GM23338 (cell line): ENCODE measurements at regions not wholly inside any gene's neighbourhood (a gene's known extent, or its start where the extent isn't known, plus 50 kb on each side); places are given as distances from the start of the nearest gene placed in this dataset.

Source experiments
- ATAC-seq: fragments of 200-7000 bp; cut with Tn5 transposase; 3 replicates; pipeline ENCODE4 v1.9.1; 2020
- DNase-seq: peaks from one replicate; pipeline ENCODE4 v3.0.0-alpha.2; 2015; ENCODE audit warnings: low spot score
- H2AFZ ChIP-seq: fragments of 200-600 bp; sonication (generic); 2 replicates; pipeline ENCODE4 v1.8.0; 2016; ENCODE audit warnings: antibody characterized with exemption, mild to moderate bottlenecking, moderate library complexity
- H3F3A ChIP-seq: fragments of 200-600 bp; sonication (generic); replicated peaks from 2 replicates; pipeline ENCODE4 v1.8.0; 2017; ENCODE audit warnings: antibody characterized with exemption, mixed run types, low read depth
- H3K27ac ChIP-seq: fragments of 200-600 bp; sonication (generic); 2 replicates; pipeline ENCODE4 v1.6.1; 2016; ENCODE audit warnings: low read depth
- H3K27me3 ChIP-seq: fragments of 200-600 bp; sonication (generic); 2 replicates; pipeline ENCODE4 v1.8.0; 2016; ENCODE audit warnings: mild to moderate bottlenecking, mixed run types, moderate library complexity; ENCODE audit not compliant: insufficient read depth
- H3K36me3 ChIP-seq: fragments of 200-600 bp; sonication (generic); 2 replicates; pipeline ENCODE4 v1.8.0; 2016; ENCODE audit warnings: mild to moderate bottlenecking; ENCODE audit not compliant: insufficient read depth
- H3K4me1 ChIP-seq: fragments of 200-600 bp; sonication (generic); 2 replicates; pipeline ENCODE4 v1.8.0; 2016; ENCODE audit warnings: mild to moderate bottlenecking, moderate library complexity; ENCODE audit not compliant: insufficient read depth
- H3K4me2 ChIP-seq: fragments of 200-600 bp; sonication (generic); 2 replicates; pipeline ENCODE4 v1.7.1; 2017; ENCODE audit warnings: mixed run types
- H3K4me3 ChIP-seq: fragments of 200-600 bp; sonication (generic); 2 replicates; pipeline ENCODE4 v1.6.1; 2016; ENCODE audit warnings: mixed run types
- H3K79me2 ChIP-seq: fragments of 200-600 bp; sonication (generic); replicated peaks from 2 replicates; pipeline ENCODE4 v1.8.0; 2017; ENCODE audit warnings: mild to moderate bottlenecking; ENCODE audit not compliant: insufficient read depth
- H3K9me2 ChIP-seq: fragments of 200-600 bp; sonication (generic); 2 replicates; pipeline ENCODE4 v1.8.0; 2017; ENCODE audit not compliant: insufficient read depth
- H4K20me1 ChIP-seq: fragments of 200-600 bp; sonication (generic); replicated peaks from 2 replicates; pipeline ENCODE4 v1.8.0; 2017; ENCODE audit warnings: mild to moderate bottlenecking; ENCODE audit not compliant: insufficient read depth
- H3K27ac Mint-ChIP-seq: 2 replicates; pipeline ENCODE4 v1.8.0; 2020; ENCODE audit warnings: inconsistent platforms, mild to moderate bottlenecking, moderate library complexity, mixed read lengths
- H3K27me3 Mint-ChIP-seq: 3 replicates; pipeline ENCODE4 v1.8.0; 2022; ENCODE audit warnings: low read depth, mild to moderate bottlenecking, moderate library complexity, mixed read lengths, inconsistent platforms; ENCODE audit not compliant: insufficient read depth, poor library complexity
- H3K36me3 Mint-ChIP-seq: 3 replicates; pipeline ENCODE4 v1.8.0; 2021; ENCODE audit warnings: low read depth, mild to moderate bottlenecking, inconsistent platforms, moderate library complexity, mixed read lengths
- H3K4me1 Mint-ChIP-seq: 3 replicates; pipeline ENCODE4 v1.8.0; 2020; ENCODE audit warnings: mild to moderate bottlenecking, inconsistent platforms, mixed read lengths
- H3K4me3 Mint-ChIP-seq: 3 replicates; pipeline ENCODE4 v1.8.0; 2021; ENCODE audit warnings: moderate library complexity, mild to moderate bottlenecking, inconsistent platforms, mixed read lengths
- H3K9me3 Mint-ChIP-seq: 3 replicates; pipeline ENCODE4 v1.8.0; 2020; ENCODE audit warnings: moderate library complexity, mild to moderate bottlenecking, inconsistent platforms, mixed read lengths
- CTCF ChIP-seq, 2 experiments: fragments of 200-600 bp in 1 of 2; sonication (generic) in 1 of 2; conservative IDR thresholded peaks; 2 replicates each; pipeline versions ENCODE4 v1.5.1 to v1.6.1; 2016 to 2017; ENCODE audit warnings: antibody characterized with exemption in 2 of 2, low read depth in 2 of 2, mild to moderate bottlenecking in 2 of 2, moderate library complexity in 1 of 2
- EZH2phosphoT487 ChIP-seq: fragments of 200-600 bp; sonication (generic); IDR thresholded peaks from one replicate; pipeline ENCODE4 v1.8.1; 2018; ENCODE audit warnings: antibody characterized with exemption; ENCODE audit not compliant: unreplicated experiment
- REST ChIP-seq: IDR thresholded peaks from one replicate; pipeline ENCODE4 v1.6.1; 2018; ENCODE audit warnings: antibody characterized with exemption; ENCODE audit not compliant: unreplicated experiment

GRCh38 chr13:76829572-76830327, 56.5 kb downstream of the KCTD12 start:
- no peaks in the 10 kb centered on the region for H3K36me3 ChIP-seq
- TF ChIP-seq EZH2phosphoT487 = no peak
- TF ChIP-seq REST = no peak
- 0 out of 2 replicates have a peak overlapping the region, but pooled peaks have one; percentile 66 for H2AFZ ChIP-seq
- H3K4me3 ChIP-seq = no peak overlapping the region
- H3K27me3 Mint-ChIP-seq = peaks cover 4% of the 10 kb centered on the region
- H3K79me2 ChIP-seq = no peaks in the 10 kb centered on the region
- no peaks in the 10 kb centered on the region for H4K20me1 ChIP-seq
- H3K27me3 ChIP-seq = no peaks in the 10 kb centered on the region
- no peaks in the 10 kb centered on the region for H3K4me1 ChIP-seq
- peaks cover 3% of the 10 kb centered on the region; the same call in 2 of the 3 replicates for H3K9me3 Mint-ChIP-seq
- no peaks in the 10 kb centered on the region for H3F3A ChIP-seq
- H3K4me1 Mint-ChIP-seq = peaks cover 5% of the 10 kb centered on the region; the same call in 1 of the 3 replicates
- no peak overlapping the region for H3K27ac ChIP-seq
- H3K4me3 Mint-ChIP-seq = no peak overlapping the region
- H3K4me2 ChIP-seq = no peak overlapping the region
- no peak for ATAC-seq
- H3K27ac Mint-ChIP-seq = peak overlapping the region; percentile 50; the same call in 1 of the 2 replicates
- H3K36me3 Mint-ChIP-seq = peaks cover 2% of the 10 kb centered on the region; the same call in 1 of the 3 replicates
- H3K9me2 ChIP-seq = 0 out of 2 replicates have a peak, but pooled peaks cover 4% of the 10 kb centered on the region
- no peak for DNase-seq

- ATAC-seq = no peak
- H3K27me3 Mint-ChIP-seq = peaks cover 5% of the 10 kb centered on the region
- Histone ChIP-seq H3K4me1 (no peaks in the 10 kb centered on the region), H3K4me3 (no peak overlapping the region), H3K9me2 (0 out of 2 replicates have a peak, but pooled peaks cover 4% of the 10 kb centered on the region), H3K79me2 (no peaks in the 10 kb centered on the region), H3K4me2 (no peak overlapping the region), H2AFZ (no peak overlapping the region), H3K27ac (no peak overlapping the region), H4K20me1 (no peaks in the 10 kb centered on the region), H3K36me3 (no peaks in the 10 kb centered on the region), H3F3A (no peaks in the 10 kb centered on the region), H3K27me3 (no peaks in the 10 kb centered on the region)
- H3K27ac Mint-ChIP-seq = no peak overlapping the region
- H3K4me3 Mint-ChIP-seq = no peak overlapping the region
- TF ChIP-seq CTCF (conservative IDR thresholded peaks at IDR 0.05; ENCODE audit: low read depth in 2 of 2) = no peak
- no peak for DNase-seq
- peaks cover 4% of the 10 kb centered on the region for H3K9me3 Mint-ChIP-seq
- peaks cover 3% of the 10 kb centered on the region; the same call in 1 of the 3 replicates for H3K36me3 Mint-ChIP-seq
- H3K4me1 Mint-ChIP-seq = peaks cover 5% of the 10 kb centered on the region; the same call in 1 of the 3 replicates
Measured at GRCh38 chr13:76828316-76828741, 57.9 kb downstream of the KCTD12 start.
